Ascending aorta (tissue), 2 donors: ENCODE measurements at regions not wholly inside any gene's neighbourhood (a gene's known extent, or its start where the extent isn't known, plus 50 kb on each side); places are given as distances from the start of the nearest gene placed in this dataset.

ENCODE experiments used
- DNase-seq, 2 donors: peaks; one replicate each; pipeline ENCODE4 v3.0.0-alpha.2; 2019; ENCODE audit warnings: low spot score in 2 of 2
- H3K27ac ChIP-seq, 2 donors: fragments of 200-600 bp; sonication (generic); one replicate each; pipeline ENCODE4 v1.5.1; 2016 to 2017; ENCODE audit warnings: mild to moderate bottlenecking in 1 of 2
- H3K27me3 ChIP-seq: fragments of 200-600 bp; sonication (generic); one replicate; pipeline ENCODE4 v1.5.1; 2017
- H3K36me3 ChIP-seq, 2 donors: fragments of 200-600 bp; sonication (generic); one replicate each; pipeline ENCODE4 v1.5.1; 2016
- H3K4me1 ChIP-seq, 2 donors: fragments of 200-600 bp; sonication (generic); one replicate each; pipeline ENCODE4 v1.5.1; 2016 to 2017; ENCODE audit warnings: mild to moderate bottlenecking in 1 of 2
- H3K4me3 ChIP-seq, 2 donors: fragments of 200-600 bp; sonication (generic); one replicate each; pipeline ENCODE4 v1.5.1; 2016 to 2017; ENCODE audit warnings: mild to moderate bottlenecking in 1 of 2
- H3K9me3 ChIP-seq, 2 donors: fragments of 200-600 bp; sonication (generic); one replicate each; pipeline ENCODE4 v1.5.1; 2016
- intact Hi-C: fragments of 100-400 bp; cut with DNase I; formaldehyde crosslinking; loops from one replicate; pipeline ENCODE4 v1.15.1; 2023
- TF ChIP-seq, protein P1 (sequence below), 3 experiments: fragments of 200-600 bp in 2 of 3; fragments of 450-650 bp in 1 of 3; sonication (generic) in 2 of 3; IDR thresholded peaks; one replicate each; pipeline ENCODE4 v1.5.1; 2016 to 2019; ENCODE audit warnings: antibody characterized with exemption in 3 of 3, mild to moderate bottlenecking in 1 of 3, moderate library complexity in 1 of 3

- DNase-seq, result peak; percentile 27 to 65
- H3K27ac ChIP-seq, result no peak overlapping the region
- intact Hi-C loops, result loop anchor here (10.0 kb wide), 1 partner anchor 288 kb away; no protein-coding TSS in a partner anchor
These were observed 172.9 kb upstream of the CDYL start for GRCh38 chr6:4603291-4603690.

GRCh38 chr6:4599924-4600323 is 176.3 kb upstream of the CDYL start:
- no peaks in the 10 kb centered on the region for H3K27me3 ChIP-seq
- H3K27ac ChIP-seq, result no peak overlapping the region
- no peaks in the 10 kb centered on the region for H3K36me3 ChIP-seq
- H3K4me3 ChIP-seq, result no peak overlapping the region
- intact Hi-C loops, result loop anchor here (10.0 kb wide), 1 partner anchor 285 kb away; no protein-coding TSS in a partner anchor
- H3K4me1 ChIP-seq, result no peaks in the 10 kb centered on the region
- TF ChIP-seq, protein P1, sequence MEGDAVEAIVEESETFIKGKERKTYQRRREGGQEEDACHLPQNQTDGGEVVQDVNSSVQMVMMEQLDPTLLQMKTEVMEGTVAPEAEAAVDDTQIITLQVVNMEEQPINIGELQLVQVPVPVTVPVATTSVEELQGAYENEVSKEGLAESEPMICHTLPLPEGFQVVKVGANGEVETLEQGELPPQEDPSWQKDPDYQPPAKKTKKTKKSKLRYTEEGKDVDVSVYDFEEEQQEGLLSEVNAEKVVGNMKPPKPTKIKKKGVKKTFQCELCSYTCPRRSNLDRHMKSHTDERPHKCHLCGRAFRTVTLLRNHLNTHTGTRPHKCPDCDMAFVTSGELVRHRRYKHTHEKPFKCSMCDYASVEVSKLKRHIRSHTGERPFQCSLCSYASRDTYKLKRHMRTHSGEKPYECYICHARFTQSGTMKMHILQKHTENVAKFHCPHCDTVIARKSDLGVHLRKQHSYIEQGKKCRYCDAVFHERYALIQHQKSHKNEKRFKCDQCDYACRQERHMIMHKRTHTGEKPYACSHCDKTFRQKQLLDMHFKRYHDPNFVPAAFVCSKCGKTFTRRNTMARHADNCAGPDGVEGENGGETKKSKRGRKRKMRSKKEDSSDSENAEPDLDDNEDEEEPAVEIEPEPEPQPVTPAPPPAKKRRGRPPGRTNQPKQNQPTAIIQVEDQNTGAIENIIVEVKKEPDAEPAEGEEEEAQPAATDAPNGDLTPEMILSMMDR (IDR thresholded peaks at IDR 0.05), result no peak
- H3K9me3 ChIP-seq, result no peaks in the 10 kb centered on the region
- DNase-seq, result no peak

More at GRCh38 chr6:4603291-4603690, 172.9 kb upstream of the CDYL start:
- Histone ChIP-seq H3K36me3 (no peaks in the 10 kb centered on the region), H3K4me3 (no peak overlapping the region), H3K4me1 (peaks cover 0 to 6% of the 10 kb centered on the region in 2 donors), H3K27me3 (no peaks in the 10 kb centered on the region), H3K9me3 (no peaks in the 10 kb centered on the region)
- TF ChIP-seq, protein P1 (IDR thresholded peaks at IDR 0.05), result no peak

- H3K9me3 ChIP-seq, result no peaks in the 10 kb centered on the region
- H3K4me3 ChIP-seq, result no peak overlapping the region
- H3K27me3 ChIP-seq, result no peaks in the 10 kb centered on the region
- TF ChIP-seq, protein P1 (IDR thresholded peaks at IDR 0.05), result no peak
- no peak overlapping the region for H3K27ac ChIP-seq
- no peaks in the 10 kb centered on the region for H3K4me1 ChIP-seq
- intact Hi-C loops, result no loop called here
- no peaks in the 10 kb centered on the region for H3K36me3 ChIP-seq
- no peak for DNase-seq
These were observed 177.7 kb upstream of the CDYL start for GRCh38 chr6:4598384-4598995.

GRCh38 chr6:4593951-4594350 is 182.3 kb upstream of the CDYL start:
- TF ChIP-seq, protein P1 (IDR thresholded peaks at IDR 0.05), result no peak
- Histone ChIP-seq H3K9me3 (no peaks in the 10 kb centered on the region), H3K4me1 (no peaks in the 10 kb centered on the region), H3K4me3 (no peak overlapping the region), H3K27me3 (no peaks in the 10 kb centered on the region), H3K36me3 (no peaks in the 10 kb centered on the region), H3K27ac (no peak overlapping the region)
- DNase-seq, result no peak
- intact Hi-C loops, result no loop called here

- Histone ChIP-seq H3K9me3 (no peaks in the 10 kb centered on the region), H3K4me1 (no peaks in the 10 kb centered on the region), H3K36me3 (no peaks in the 10 kb centered on the region), H3K4me3 (no peak overlapping the region), H3K27me3 (no peaks in the 10 kb centered on the region), H3K27ac (no peak overlapping the region)
- no peak for DNase-seq
- intact Hi-C loops, result no loop called here
- TF ChIP-seq, protein P1 (IDR thresholded peaks at IDR 0.05), result no peak
These were observed 184.2 kb upstream of the CDYL start for GRCh38 chr6:4592026-4592425.

- TF ChIP-seq, protein P1 (IDR thresholded peaks at IDR 0.05), result no peak
- no peak for DNase-seq
- Histone ChIP-seq H3K27me3 (no peaks in the 10 kb centered on the region), H3K9me3 (no peaks in the 10 kb centered on the region), H3K36me3 (no peaks in the 10 kb centered on the region), H3K27ac (no peak overlapping the region), H3K4me3 (no peak overlapping the region), H3K4me1 (no peaks in the 10 kb centered on the region)
- intact Hi-C loops, result no loop called here
These were observed 185.0 kb upstream of the CDYL start for GRCh38 chr6:4591218-4591617.
